ENCODE measurements at regions not wholly inside any gene's neighbourhood (a gene's known extent, or its start where the extent isn't known, plus 50 kb on each side); places are given as distances from the start of the nearest gene placed in this dataset.

DNA sequence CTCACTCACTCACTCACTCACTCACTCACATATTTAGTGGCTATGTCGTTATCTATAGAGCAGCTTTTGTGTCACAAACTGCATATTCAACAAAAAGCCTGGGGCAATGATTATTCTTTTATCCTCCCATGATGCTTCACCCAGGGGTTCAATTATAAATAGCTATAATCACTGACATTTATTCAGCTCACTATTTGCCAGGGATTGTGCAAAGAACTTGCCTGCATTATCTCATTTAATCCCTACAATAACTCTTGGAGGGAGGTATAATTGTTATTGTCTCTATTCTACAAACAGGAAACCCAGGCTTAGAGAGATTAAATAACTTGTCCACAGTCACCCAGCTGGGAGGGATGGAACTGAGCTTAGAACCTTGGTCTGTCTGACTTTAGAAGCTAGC is 298.0 kb upstream of the MSX2 start:
- Histone ChIP-seq H3K27ac (ENCODE audit: low read length) (no peak overlapping the region), H3K4me3 (ENCODE audit: low read depth in 2 of 2, low read length in 2 of 2) (no peak overlapping the region), H3K9me3 (ENCODE audit: control insufficient read depth, insufficient read depth, low read depth, low read length) (no peaks in the 10 kb centered on the region), H3K4me1 (ENCODE audit: control insufficient read depth, insufficient read depth, low read length) (peaks cover 4% of the 10 kb centered on the region; the same call in 1 of the 2 replicates), H3K36me3 (ENCODE audit: control insufficient read depth, insufficient read depth, low read length) (no peaks in the 10 kb centered on the region), H3K27me3 (ENCODE audit: control insufficient read depth, insufficient read depth, low read length) (no peaks in the 10 kb centered on the region)
- POLR2A ChIA-PET: no interaction called here
- no peak for TF ChIP-seq REST (IDR thresholded peaks at IDR 0.05; ENCODE audit: insufficient read depth in 1 of 2, low read depth in 2 of 2, low read length in 1 of 2)
- no peak for TF ChIP-seq SIN3A (IDR thresholded peaks at IDR 0.05; ENCODE audit: borderline replicate concordance, insufficient read depth, low read depth, low read length)
- TF ChIP-seq, protein P1, sequence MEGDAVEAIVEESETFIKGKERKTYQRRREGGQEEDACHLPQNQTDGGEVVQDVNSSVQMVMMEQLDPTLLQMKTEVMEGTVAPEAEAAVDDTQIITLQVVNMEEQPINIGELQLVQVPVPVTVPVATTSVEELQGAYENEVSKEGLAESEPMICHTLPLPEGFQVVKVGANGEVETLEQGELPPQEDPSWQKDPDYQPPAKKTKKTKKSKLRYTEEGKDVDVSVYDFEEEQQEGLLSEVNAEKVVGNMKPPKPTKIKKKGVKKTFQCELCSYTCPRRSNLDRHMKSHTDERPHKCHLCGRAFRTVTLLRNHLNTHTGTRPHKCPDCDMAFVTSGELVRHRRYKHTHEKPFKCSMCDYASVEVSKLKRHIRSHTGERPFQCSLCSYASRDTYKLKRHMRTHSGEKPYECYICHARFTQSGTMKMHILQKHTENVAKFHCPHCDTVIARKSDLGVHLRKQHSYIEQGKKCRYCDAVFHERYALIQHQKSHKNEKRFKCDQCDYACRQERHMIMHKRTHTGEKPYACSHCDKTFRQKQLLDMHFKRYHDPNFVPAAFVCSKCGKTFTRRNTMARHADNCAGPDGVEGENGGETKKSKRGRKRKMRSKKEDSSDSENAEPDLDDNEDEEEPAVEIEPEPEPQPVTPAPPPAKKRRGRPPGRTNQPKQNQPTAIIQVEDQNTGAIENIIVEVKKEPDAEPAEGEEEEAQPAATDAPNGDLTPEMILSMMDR (IDR thresholded peaks at IDR 0.05): no peak
- no peak for TF ChIP-seq POLR2AphosphoS5 (IDR thresholded peaks at IDR 0.05; ENCODE audit: low read depth, low read length)
- TF ChIP-seq TCF7L2 (IDR thresholded peaks at IDR 0.05; ENCODE audit: low read depth, low read length): no peak
- ATAC-seq (no peak), DNase-seq (ENCODE audit: low read depth, low spot score) (no peak)
- CTCF ChIA-PET: no interaction called here
- in situ Hi-C loops (cut with HindIII; ENCODE audit: low pct_unique_long_range_greater_than_20kb, low sequenced_read_pairs) (no loop called here), intact Hi-C loops (cut with micrococcal nuclease; ENCODE audit: unreplicated experiment) (loop anchor here (10.0 kb wide), 1 partner anchor 138 kb away; no protein-coding TSS in a partner anchor)
- no TSS peak for BruUV-seq (replicated peaks)

GRCh38 chr5:174426851-174427250 is 297.5 kb upstream of the MSX2 start:
- no peak overlapping the region for H3K4me3 ChIP-seq (ENCODE audit: low read depth in 2 of 2, low read length in 2 of 2)
- ChIA-PET POLR2A (no interaction called here), CTCF (no interaction called here)
- BruUV-seq (replicated peaks): no TSS peak
- no peaks in the 10 kb centered on the region for H3K36me3 ChIP-seq (ENCODE audit: control insufficient read depth, insufficient read depth, low read length)
- no peak for TF ChIP-seq SIN3A (IDR thresholded peaks at IDR 0.05; ENCODE audit: borderline replicate concordance, insufficient read depth, low read depth, low read length)
- H3K4me1 ChIP-seq (ENCODE audit: control insufficient read depth, insufficient read depth, low read length): peaks cover 4% of the 10 kb centered on the region; the same call in 1 of the 2 replicates
- no peaks in the 10 kb centered on the region for H3K9me3 ChIP-seq (ENCODE audit: control insufficient read depth, insufficient read depth, low read depth, low read length)
- ATAC-seq: no peak
- in situ Hi-C loops (cut with HindIII; ENCODE audit: low pct_unique_long_range_greater_than_20kb, low sequenced_read_pairs) (no loop called here), intact Hi-C loops (cut with micrococcal nuclease; ENCODE audit: unreplicated experiment) (loop anchor here (10.0 kb wide), 1 partner anchor 138 kb away; no protein-coding TSS in a partner anchor)
- DNase-seq (ENCODE audit: low read depth, low spot score): no peak
- no peak overlapping the region for H3K27ac ChIP-seq (ENCODE audit: low read length)
- H3K27me3 ChIP-seq (ENCODE audit: control insufficient read depth, insufficient read depth, low read length): no peaks in the 10 kb centered on the region

- in situ Hi-C loops (cut with HindIII; ENCODE audit: low pct_unique_long_range_greater_than_20kb, low sequenced_read_pairs) (no loop called here), intact Hi-C loops (cut with micrococcal nuclease; ENCODE audit: unreplicated experiment) (loop anchor here (10.0 kb wide), 1 partner anchor 137 kb away; no protein-coding TSS in a partner anchor)
- DNase-seq (ENCODE audit: low read depth, low spot score) (no peak), ATAC-seq (no peak)
- ChIA-PET CTCF (no interaction called here), POLR2A (no interaction called here)
- H3K9me3 ChIP-seq (ENCODE audit: control insufficient read depth, insufficient read depth, low read depth, low read length): no peaks in the 10 kb centered on the region
- H3K4me3 ChIP-seq (ENCODE audit: low read depth in 2 of 2, low read length in 2 of 2): no peak overlapping the region
- H3K36me3 ChIP-seq (ENCODE audit: control insufficient read depth, insufficient read depth, low read length): no peaks in the 10 kb centered on the region
- TF ChIP-seq, protein P1 (IDR thresholded peaks at IDR 0.05): no peak
- TF ChIP-seq POLR2AphosphoS5 (IDR thresholded peaks at IDR 0.05; ENCODE audit: low read depth, low read length): no peak
- no peak for TF ChIP-seq REST (IDR thresholded peaks at IDR 0.05; ENCODE audit: insufficient read depth in 1 of 2, low read depth in 2 of 2, low read length in 1 of 2)
- no peak for TF ChIP-seq TCF7L2 (IDR thresholded peaks at IDR 0.05; ENCODE audit: low read depth, low read length)
- no peak for TF ChIP-seq SIN3A (IDR thresholded peaks at IDR 0.05; ENCODE audit: borderline replicate concordance, insufficient read depth, low read depth, low read length)
- peaks cover 4% of the 10 kb centered on the region; the same call in 1 of the 2 replicates for H3K4me1 ChIP-seq (ENCODE audit: control insufficient read depth, insufficient read depth, low read length)
- H3K27ac ChIP-seq (ENCODE audit: low read length): no peak overlapping the region
- BruUV-seq (replicated peaks): no TSS peak
- no peaks in the 10 kb centered on the region for H3K27me3 ChIP-seq (ENCODE audit: control insufficient read depth, insufficient read depth, low read length)
Observed at GRCh38 chr5:174427304-174427703, 297.1 kb upstream of the MSX2 start.

All from Panc1 (cell line).